ENCODE measurements at regions not wholly inside any gene's neighbourhood (a gene's known extent, or its start where the extent isn't known, plus 50 kb on each side); places are given as distances from the start of the nearest gene placed in this dataset.

GRCh38 chr2:193377789-193378188, 1183.1 kb upstream of the TMEFF2 start:
- TF ChIP-seq CTCF (IDR thresholded peaks at IDR 0.05) (no peak), POLR2A (IDR thresholded peaks at IDR 0.05) (no peak)

All from breast epithelium (tissue), 3 donors.